Anterior cingulate cortex (tissue), 58 donors: ENCODE measurements at regions not wholly inside any gene's neighbourhood (a gene's known extent, or its start where the extent isn't known, plus 50 kb on each side); places are given as distances from the start of the nearest gene placed in this dataset.

Experiments used
- DNase-seq, 58 donors: peaks; one replicate each; lab custom pipeline; 2025; lab: John Stamatoyannopoulos, UW

DNA sequence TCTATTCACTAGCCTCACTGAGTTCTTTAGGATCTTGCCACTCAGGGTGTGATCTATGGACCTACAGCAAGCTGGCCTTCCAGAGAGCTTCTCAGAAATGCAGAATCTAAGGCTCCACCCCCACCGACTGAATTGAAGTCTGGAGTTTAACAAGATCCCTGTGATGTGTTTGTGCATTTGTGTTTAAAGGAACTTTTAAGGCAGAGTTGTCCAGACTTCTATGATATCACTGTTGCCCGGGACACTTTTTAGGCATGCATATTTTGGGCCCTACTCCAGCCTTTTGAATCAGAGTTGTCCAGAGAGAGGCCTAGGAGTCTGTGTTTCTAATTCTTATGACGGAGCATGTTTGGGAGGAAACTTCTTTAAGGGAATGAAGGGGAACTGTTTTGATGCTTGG is 232.3 kb downstream of the QKI start:
- no peak for DNase-seq

DNA sequence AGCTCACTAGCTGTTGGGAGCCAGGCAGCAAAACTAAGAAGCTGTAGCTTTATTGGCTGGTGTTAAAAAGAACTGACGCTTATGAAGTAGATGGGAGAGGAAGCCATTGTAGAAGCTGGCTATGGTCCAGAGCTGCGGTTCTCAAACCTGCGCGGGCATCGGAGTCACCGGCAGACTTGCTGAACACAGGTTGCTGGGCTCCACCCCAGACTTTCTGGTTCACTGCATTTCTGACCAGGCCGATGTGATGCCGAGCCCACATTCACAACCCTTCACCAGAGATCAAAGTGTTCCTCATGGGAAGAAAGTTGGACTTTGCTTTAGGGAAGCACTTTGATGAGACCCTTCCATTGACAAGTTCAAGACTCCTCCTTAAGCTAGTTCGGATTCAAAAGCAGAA is 231.6 kb downstream of the QKI start:
- no peak for DNase-seq

DNA sequence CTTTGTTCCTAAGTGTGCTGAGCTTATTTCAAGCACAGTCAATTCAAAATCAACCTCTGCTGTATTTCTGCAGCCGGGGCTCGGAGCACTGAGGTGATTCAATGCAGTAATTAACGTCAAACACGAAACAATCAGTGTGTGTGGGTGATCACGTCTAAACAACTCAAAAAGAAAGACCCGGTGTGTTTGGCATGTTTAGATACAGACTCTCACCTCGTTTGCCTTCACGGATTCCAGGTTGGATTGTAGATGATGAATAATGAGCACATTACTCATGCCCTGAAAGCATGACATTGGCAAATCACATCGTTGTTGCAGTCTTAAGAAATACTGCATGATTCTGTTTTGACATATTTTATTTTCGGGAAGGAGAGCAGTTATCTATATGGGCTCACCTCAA is 231.0 kb downstream of the QKI start:
- peak in 1 of 58 donors; percentile 11 for DNase-seq

DNA sequence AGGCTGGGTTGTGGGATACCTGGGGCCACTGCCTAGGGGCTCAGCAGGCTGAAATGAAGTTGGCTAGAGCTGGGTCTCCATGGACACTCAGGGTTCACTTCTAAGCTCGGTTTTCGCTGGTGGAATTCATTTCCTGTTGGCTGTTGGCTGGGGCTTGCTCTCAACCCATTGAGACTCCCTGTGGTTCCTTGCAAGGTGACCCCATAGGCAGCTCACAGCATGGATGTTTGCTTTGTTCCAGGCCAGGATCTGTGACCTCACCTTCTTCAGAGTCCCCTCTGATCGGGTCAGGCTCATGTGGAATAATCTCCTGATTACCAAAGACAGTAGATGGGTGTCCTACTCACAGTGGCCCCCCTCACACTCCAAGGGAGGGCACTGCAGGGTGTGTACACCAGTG is 229.3 kb downstream of the QKI start:
- DNase-seq, result no peak

DNA sequence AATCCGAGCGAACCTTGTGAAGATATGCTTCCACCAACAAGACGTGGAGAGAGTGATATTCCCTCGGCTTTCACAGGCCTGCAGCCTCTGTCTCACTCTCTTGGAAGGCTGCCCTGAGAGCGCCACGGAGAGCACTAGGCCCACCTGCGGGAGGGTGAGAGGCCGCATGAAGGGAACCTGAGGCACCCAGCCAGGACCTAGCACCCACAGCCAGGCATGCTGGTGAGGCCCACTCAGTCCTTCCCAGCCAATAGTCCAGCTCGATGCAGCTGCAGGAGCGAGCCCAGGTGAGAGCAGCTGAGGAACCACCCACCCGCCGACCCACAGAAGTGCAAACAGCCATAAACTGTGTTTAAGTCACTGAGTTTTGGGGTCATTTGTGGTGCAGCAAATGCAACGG is 227.2 kb downstream of the QKI start:
- no peak for DNase-seq

DNA sequence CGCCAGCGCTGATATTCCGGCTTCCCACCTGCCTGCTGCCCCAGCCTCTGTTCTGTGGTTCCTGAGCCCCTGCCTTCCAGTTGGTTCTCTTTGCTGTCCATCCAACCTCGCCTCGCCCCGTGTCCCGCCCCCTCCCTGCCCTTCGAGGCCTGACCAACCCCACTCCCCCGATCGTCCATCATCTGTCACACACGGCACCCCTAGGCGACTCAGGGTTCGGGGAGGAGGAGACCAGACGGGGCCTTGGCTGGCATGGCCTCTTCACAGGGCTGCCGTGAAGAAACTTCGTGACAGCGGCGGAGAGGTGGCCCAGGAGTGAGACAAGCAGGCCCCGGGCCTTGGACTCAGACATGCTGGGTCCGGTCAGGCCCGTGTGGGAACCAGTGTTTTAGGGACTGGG is 226.1 kb downstream of the QKI start:
- DNase-seq, result no peak

DNA sequence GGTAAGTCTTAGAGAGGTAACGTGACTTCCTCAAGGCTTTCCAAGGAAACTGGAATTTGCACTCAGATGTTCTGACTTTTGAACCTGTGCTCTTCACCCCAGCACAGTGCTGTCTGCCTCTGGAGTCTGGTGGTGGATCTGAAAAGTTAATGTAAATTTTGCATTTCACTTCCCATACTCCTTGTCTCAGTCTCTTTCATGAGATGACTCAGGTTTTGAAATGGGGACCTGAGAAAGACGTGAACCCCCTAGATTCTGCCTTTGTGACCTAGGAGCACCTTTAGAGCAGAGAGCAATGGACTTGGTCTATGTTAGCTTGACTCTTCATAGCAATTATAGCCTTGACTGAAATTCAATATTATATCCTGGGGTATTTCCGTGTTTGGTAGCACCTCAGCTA is 223.0 kb downstream of the QKI start:
- no peak for DNase-seq

DNA sequence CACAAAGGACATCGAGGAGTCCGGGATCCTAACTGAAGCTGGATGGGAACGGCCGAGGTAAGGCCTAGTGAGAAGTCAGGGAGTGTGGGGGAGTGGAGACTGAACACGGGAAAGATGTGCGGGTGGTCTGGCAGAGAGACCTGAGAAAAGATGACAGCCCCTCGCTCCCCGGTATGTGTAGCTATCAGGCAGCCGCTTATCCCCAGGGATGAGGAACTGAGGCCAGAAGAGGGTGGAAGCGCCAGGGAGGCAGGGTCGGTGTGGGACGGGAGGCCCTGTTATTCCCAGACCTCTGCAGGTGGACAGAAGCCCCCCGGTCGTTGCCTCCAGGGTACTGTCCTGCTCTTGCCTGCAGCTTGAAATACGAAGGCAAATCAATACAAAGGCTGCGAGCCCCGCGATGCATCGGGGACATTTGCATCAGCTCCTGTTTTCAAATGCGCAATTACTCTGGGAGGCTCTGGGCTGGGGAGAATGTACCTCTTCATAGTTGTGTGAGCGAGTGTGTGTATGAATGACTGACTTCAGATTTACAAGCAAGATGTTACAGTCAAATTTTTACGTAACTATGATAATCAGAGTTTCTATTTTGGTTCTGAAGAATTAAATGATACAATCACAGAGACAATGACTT is 221.3 kb downstream of the QKI start:
- DNase-seq, result no peak

DNA sequence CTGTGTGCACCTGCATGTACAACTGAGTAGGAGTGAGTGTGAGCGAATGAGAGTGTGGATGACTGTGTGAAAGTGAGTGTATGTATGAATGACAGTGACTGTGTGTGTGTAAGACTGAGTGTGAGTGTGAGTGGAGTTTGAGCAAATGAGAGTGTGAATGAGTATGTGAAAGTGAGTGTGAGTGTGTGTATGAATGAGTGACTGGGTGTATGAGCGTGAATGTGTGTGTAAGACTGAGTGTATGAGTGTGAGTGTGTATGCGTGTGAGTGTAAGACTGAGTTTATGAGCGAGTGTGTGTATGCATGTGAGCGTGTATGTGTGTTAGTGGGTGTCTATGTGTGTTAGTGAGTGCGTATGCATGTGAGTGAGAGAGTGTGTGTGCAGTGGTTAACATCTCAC is 220.8 kb downstream of the QKI start:
- DNase-seq, result no peak

DNA sequence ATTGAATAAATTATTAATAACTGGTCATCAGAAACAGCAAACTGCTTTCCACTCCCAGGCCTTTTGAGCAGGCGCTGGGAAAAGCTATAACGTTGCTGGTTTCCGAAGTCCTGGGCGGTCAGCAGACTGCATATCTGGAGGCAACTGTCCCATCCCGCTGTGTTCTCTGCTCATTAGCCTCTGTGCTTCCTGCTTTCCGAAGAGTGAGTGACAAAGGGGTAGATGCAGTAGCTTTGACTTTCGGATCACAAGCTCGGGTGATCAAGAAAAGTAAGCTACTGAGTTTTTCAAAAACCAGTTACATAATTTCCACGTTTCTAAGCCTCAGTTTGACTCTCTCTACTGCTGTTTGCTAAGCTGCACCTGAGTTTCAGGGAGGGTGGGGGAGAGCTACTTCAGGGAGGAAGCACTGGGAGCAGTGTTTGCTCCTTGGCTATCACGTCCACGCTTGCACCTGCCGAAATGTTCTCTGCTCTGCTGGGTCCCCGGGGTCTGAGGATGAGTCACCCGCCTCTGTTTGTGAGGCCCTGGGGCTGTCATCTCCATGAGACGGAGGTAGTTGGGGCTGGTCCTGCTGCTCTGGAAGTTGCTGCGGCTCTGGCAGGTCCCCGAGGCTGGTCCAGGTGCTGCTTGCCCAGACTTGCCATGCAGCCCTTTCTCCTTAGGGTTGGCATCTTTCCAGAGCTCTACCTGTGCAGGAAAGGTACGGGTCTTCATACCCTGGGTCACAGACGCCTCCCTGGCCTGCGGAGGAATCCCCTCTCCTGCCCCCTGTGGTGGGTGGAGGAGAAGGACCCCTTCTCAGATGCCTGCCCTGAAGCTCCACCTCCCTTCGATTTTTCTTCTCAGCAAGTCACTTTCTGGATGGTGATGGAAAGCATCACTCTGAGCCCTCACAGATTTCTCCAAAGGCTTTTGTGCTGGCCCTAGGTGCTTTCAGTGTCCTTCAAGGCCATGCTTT is 220.0 kb downstream of the QKI start:
- no peak for DNase-seq

DNA sequence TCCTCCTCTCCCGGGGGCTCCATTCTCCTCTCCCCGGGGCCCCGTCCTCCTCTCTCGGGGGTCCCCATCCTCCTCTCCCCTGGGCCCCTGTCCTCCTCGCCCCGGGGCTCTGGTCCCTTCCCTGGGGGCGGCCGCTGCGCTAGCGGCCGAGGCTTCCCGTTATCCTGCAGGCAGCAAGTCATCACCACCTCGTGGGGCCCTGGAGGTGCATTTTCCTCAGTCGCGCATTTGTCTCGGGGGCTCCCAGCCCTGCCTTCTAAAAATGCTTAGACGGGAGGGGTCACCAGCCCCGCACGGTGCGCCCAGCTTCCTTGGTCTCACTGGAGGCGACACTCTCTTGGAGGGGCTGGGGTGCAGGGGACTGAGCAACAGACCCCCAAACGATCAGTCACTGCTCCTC is 216.5 kb downstream of the QKI start:
- DNase-seq, result no peak

DNA sequence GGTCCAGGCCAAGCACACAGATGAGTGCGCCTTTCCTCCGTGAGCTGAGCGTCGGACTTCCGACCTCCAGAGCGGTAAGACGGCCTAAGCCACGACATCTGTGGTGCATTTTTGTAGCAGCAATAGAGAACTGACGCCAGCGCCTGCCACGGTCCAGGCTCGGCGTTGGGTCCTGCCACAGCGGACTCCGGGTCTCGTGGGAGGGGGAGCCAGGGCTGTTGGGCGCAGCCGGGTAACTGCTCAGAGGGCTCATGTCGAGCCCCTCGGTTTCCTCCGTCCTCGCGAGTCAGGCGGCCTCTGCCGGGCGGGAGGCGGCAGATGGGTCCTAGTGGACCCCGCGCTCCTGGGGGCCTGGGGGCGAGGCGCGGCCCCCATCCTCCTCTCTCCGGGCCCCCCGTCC is 216.1 kb downstream of the QKI start:
- no peak for DNase-seq

DNA sequence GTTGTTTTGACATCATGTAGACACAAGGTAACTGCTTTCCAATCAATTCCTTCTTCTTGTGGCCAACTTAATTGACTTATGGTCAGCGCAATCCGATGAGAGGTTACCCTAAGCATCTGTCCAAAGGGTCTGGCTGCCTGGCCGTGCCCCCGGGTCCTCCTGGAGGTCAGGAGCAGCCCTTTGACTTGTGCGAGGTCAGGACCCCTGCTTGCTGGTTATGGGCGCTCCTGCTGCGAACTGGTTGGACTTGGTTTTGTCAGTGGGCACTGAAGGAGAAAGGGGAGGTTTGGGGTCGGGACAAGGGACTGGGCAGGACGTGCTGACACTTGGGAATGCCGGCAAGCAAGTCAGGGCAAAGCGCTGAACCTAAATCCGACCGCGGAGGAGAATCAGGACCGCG is 215.6 kb downstream of the QKI start:
- no peak for DNase-seq
